ENCODE measurements at regions not wholly inside any gene's neighbourhood (a gene's known extent, or its start where the extent isn't known, plus 50 kb on each side); places are given as distances from the start of the nearest gene placed in this dataset.
A peak's percentile ranks its signal among the peaks of the same experiment; 100 is the strongest.

GRCh38 chr16:73879621-73880020 is 417.0 kb upstream of the PSMD7 start:
- H3K36me3 ChIP-seq (ENCODE audit: control insufficient read depth in 2 of 2, extremely low read depth in 1 of 2, insufficient read depth in 2 of 2, low read length in 2 of 2), result no peaks in the 10 kb centered on the region

GRCh38 chr16:73878611-73879010 is 418.0 kb upstream of the PSMD7 start:
- no peak for DNase-seq (ENCODE audit: low read depth, low spot score)
- Histone ChIP-seq H3K9me3 (ENCODE audit: control insufficient read depth, low read depth, low read length) (no peaks in the 10 kb centered on the region), H3K27me3 (ENCODE audit: control insufficient read depth, extremely low read depth, insufficient read depth, low read length) (no peaks in the 10 kb centered on the region), H4K20me1 (ENCODE audit: control insufficient read depth, extremely low read depth, insufficient read depth, low read length) (no peaks in the 10 kb centered on the region), H3K27ac (ENCODE audit: control insufficient read depth, insufficient read depth, low read length) (no peak overlapping the region), H3K9me1 (ENCODE audit: control insufficient read depth, extremely low read depth, insufficient read depth, low read length) (no peaks in the 10 kb centered on the region), H3K4me2 (ENCODE audit: control insufficient read depth, extremely low read depth, insufficient read depth, low read depth, low read length) (no peak overlapping the region), H3K79me2 (ENCODE audit: control insufficient read depth, insufficient read depth, low read length) (no peaks in the 10 kb centered on the region), H3K36me3 (ENCODE audit: control insufficient read depth in 2 of 2, extremely low read depth in 1 of 2, insufficient read depth in 2 of 2, low read length in 2 of 2) (no peaks in the 10 kb centered on the region), H3K4me3 (ENCODE audit: control insufficient read depth in 2 of 3, extremely low read depth in 1 of 3, insufficient read depth in 2 of 3, low read depth in 1 of 3, low read length in 3 of 3) (no peak overlapping the region), H3K9ac (ENCODE audit: control insufficient read depth, extremely low read depth, insufficient read depth, low read length) (no peak overlapping the region), H2AFZ (ENCODE audit: control insufficient read depth, low read length) (no peak overlapping the region), H3K4me1 (ENCODE audit: control insufficient read depth, extremely low read depth, insufficient read depth, low read length) (no peaks in the 10 kb centered on the region)
- dilution Hi-C loops (cut with MboI; ENCODE audit: extremely low pct_ligation_motif_present, low sequenced_read_pairs), result no loop called here
- no peak for FAIRE-seq
- peak in 2 of 3 experiments; percentile 33 to 61 for TF ChIP-seq CTCF (optimal IDR thresholded peaks at IDR 0.05 in 1 of 3, IDR thresholded peaks at IDR 0.05 in 1 of 3, conservative IDR thresholded peaks at IDR 0.05 in 1 of 3; ENCODE audit: extremely low read depth in 1 of 3, insufficient read depth in 2 of 3, low read length in 3 of 3)
- TF ChIP-seq EZH2 (IDR thresholded peaks at IDR 0.05; ENCODE audit: low read length), result no peak

More at GRCh38 chr16:73879621-73880020, 417.0 kb upstream of the PSMD7 start:
- H3K9me1 ChIP-seq (ENCODE audit: control insufficient read depth, extremely low read depth, insufficient read depth, low read length), result no peaks in the 10 kb centered on the region
- H3K27me3 ChIP-seq (ENCODE audit: control insufficient read depth, extremely low read depth, insufficient read depth, low read length), result no peaks in the 10 kb centered on the region
- no peaks in the 10 kb centered on the region for H3K9me3 ChIP-seq (ENCODE audit: control insufficient read depth, low read depth, low read length)
- H3K4me3 ChIP-seq (ENCODE audit: control insufficient read depth in 2 of 3, extremely low read depth in 1 of 3, insufficient read depth in 2 of 3, low read depth in 1 of 3, low read length in 3 of 3), result no peak overlapping the region
- TF ChIP-seq CTCF (optimal IDR thresholded peaks at IDR 0.05 in 1 of 3, IDR thresholded peaks at IDR 0.05 in 1 of 3, conservative IDR thresholded peaks at IDR 0.05 in 1 of 3; ENCODE audit: extremely low read depth in 1 of 3, insufficient read depth in 2 of 3, low read length in 3 of 3) (no peak), EZH2 (IDR thresholded peaks at IDR 0.05; ENCODE audit: low read length) (no peak)
- H3K4me2 ChIP-seq (ENCODE audit: control insufficient read depth, extremely low read depth, insufficient read depth, low read depth, low read length), result no peak overlapping the region
- H4K20me1 ChIP-seq (ENCODE audit: control insufficient read depth, extremely low read depth, insufficient read depth, low read length), result no peaks in the 10 kb centered on the region
- H3K79me2 ChIP-seq (ENCODE audit: control insufficient read depth, insufficient read depth, low read length), result no peaks in the 10 kb centered on the region
- H2AFZ ChIP-seq (ENCODE audit: control insufficient read depth, low read length), result no peak overlapping the region
- H3K4me1 ChIP-seq (ENCODE audit: control insufficient read depth, extremely low read depth, insufficient read depth, low read length), result no peaks in the 10 kb centered on the region
- dilution Hi-C loops (cut with MboI; ENCODE audit: extremely low pct_ligation_motif_present, low sequenced_read_pairs), result no loop called here
- no peak for DNase-seq (ENCODE audit: low read depth, low spot score)
- no peak overlapping the region for H3K27ac ChIP-seq (ENCODE audit: control insufficient read depth, insufficient read depth, low read length)
- no peak for FAIRE-seq
- H3K9ac ChIP-seq (ENCODE audit: control insufficient read depth, extremely low read depth, insufficient read depth, low read length), result no peak overlapping the region

Data from keratinocyte (primary cell).